HepG2 (cell line): ENCODE measurements at regions not wholly inside any gene's neighbourhood (a gene's known extent, or its start where the extent isn't known, plus 50 kb on each side); places are given as distances from the start of the nearest gene placed in this dataset.

Experiments
- ATAC-seq: fragments of 200-7000 bp; cut with Tn5 transposase; 3 replicates; pipeline ENCODE4 v1.9.1; 2020; ENCODE audit warnings: mild to moderate bottlenecking, moderate library complexity
- BruUV-seq: library from RNA; stranded (reverse); fragments of 400-500 nt; replicated peaks from 2 replicates; lab custom pipeline; 2021; lab: Mats Ljungman, UMichigan
- CTCF ChIA-PET: fragments of 300-600 bp; formaldehyde crosslinking; extraction: SDS; loops from one replicate; lab custom pipeline; 2021; ENCODE audit warnings: low total read pairs, inconsistent platforms, low intra/inter-chr PET ratio; lab: Yijun Ruan, JAX
- POLR2A ChIA-PET: fragments of 350-600 bp; sonication (Branson Sonifier 250); formaldehyde crosslinking; loops from one replicate; lab custom pipeline; 2020; ENCODE audit warnings: antibody characterized with exemption, inconsistent platforms; lab: Yijun Ruan, JAX
- DNase-seq: peaks from one replicate; pipeline ENCODE4 v3.0.0-alpha.2; 2015; ENCODE audit warnings: low spot score
- FAIRE-seq: peaks from 3 replicates; lab custom pipeline; 2011; peaks lifted over from hg19 to GRCh38; lab: Jason Lieb, UNC
- H2AFZ ChIP-seq: one replicate; pipeline ENCODE4 v1.6.1; 2011; ENCODE audit warnings: low read length, inconsistent platforms
- H3K27ac ChIP-seq: fragments of 300-600 bp; 3 replicates; pipeline ENCODE4 v1.8.0; 2011; ENCODE audit warnings: mixed run types, mild to moderate bottlenecking, mixed read lengths, low read length, inconsistent platforms; ENCODE audit not compliant: insufficient read depth; ENCODE audit errors: extremely low read length
- H3K27me3 ChIP-seq, 2 experiments: fragments of 200-600 bp in 1 of 2; 2 replicates in 1 of 2; 3 replicates in 1 of 2; pipeline versions ENCODE4 v1.6.0 to v1.8.0; 2011; ENCODE audit warnings: low read length in 2 of 2, mild to moderate bottlenecking in 2 of 2, moderate library complexity in 2 of 2, inconsistent platforms in 1 of 2; ENCODE audit not compliant: insufficient read depth in 2 of 2, control insufficient read depth in 1 of 2
- H3K36me3 ChIP-seq, 2 experiments: fragments of 200-600 bp in 1 of 2; replicated peaks in 1 of 2; 2 replicates in 1 of 2; 3 replicates in 1 of 2; pipeline versions ENCODE4 v1.5.1 to v1.8.0; 2011; ENCODE audit warnings: low read length in 2 of 2, inconsistent platforms in 1 of 2; ENCODE audit not compliant: insufficient read depth in 2 of 2, control insufficient read depth in 1 of 2
- H3K4me1 ChIP-seq: 2 replicates; pipeline ENCODE4 v1.5.1; 2012; ENCODE audit warnings: low read length, inconsistent platforms; ENCODE audit not compliant: insufficient read depth
- H3K4me2 ChIP-seq: 2 replicates; pipeline ENCODE4 v1.6.0; 2011; ENCODE audit warnings: low read depth, low read length, inconsistent platforms
- H3K4me3 ChIP-seq, 3 experiments: fragments of 200-600 bp in 1 of 3; sonication (generic), shearing (Covaris generic) in 1 of 3; replicated peaks in 1 of 3; 2 replicates each; pipeline ENCODE4 v1.5.1; 2011 to 2016; ENCODE audit warnings: low read length in 3 of 3, inconsistent platforms in 2 of 3, low read depth in 2 of 3, mild to moderate bottlenecking in 2 of 3, control low read depth in 1 of 3, mixed read lengths in 1 of 3; ENCODE audit not compliant: insufficient read depth in 1 of 3
- H3K79me2 ChIP-seq: one replicate; pipeline ENCODE4 v1.6.1; 2011; ENCODE audit warnings: low read length, inconsistent platforms; ENCODE audit not compliant: insufficient read depth
- H3K9ac ChIP-seq: 2 replicates; pipeline ENCODE4 v1.6.0; 2011; ENCODE audit warnings: mild to moderate bottlenecking, low read depth, low read length, inconsistent platforms; ENCODE audit not compliant: insufficient read depth
- H3K9me3 ChIP-seq: 2 replicates; pipeline ENCODE4 v1.5.1; 2012; ENCODE audit warnings: mild to moderate bottlenecking, low read length
- H4K20me1 ChIP-seq: 2 replicates; pipeline ENCODE4 v1.6.0; 2011; ENCODE audit warnings: inconsistent platforms, mild to moderate bottlenecking, low read length, moderate library complexity; ENCODE audit not compliant: insufficient read depth
- DMAP1 ChIP-seq: IDR thresholded peaks from 2 replicates; pipeline ENCODE4 v1.6.1; 2016
- FLYWCH1 ChIP-seq: sonication (generic); formaldehyde crosslinking; IDR thresholded peaks from 2 replicates; pipeline ENCODE4 v1.8.1; 2023; ENCODE audit warnings: mild to moderate bottlenecking, missing genetic modification reagents
- FOXO4 ChIP-seq: sonication (generic); formaldehyde crosslinking; conservative IDR thresholded peaks from 2 replicates; pipeline ENCODE4 v1.8.1; 2023; ENCODE audit warnings: missing genetic modification reagents
- GABPB1 ChIP-seq: IDR thresholded peaks from 2 replicates; pipeline ENCODE4 v1.6.1; 2016; ENCODE audit warnings: mild to moderate bottlenecking, missing genetic modification reagents, moderate library complexity, missing compliant biosample characterization
- HOXA9 ChIP-seq: sonication (generic); formaldehyde crosslinking; IDR thresholded peaks from 2 replicates; pipeline ENCODE4 v1.8.1; 2022; ENCODE audit warnings: missing genetic modification reagents, mild to moderate bottlenecking, moderate library complexity, borderline replicate concordance
- NR2F1 ChIP-seq, 2 experiments: fragments of 450-650 bp in 1 of 2; formaldehyde crosslinking in 1 of 2; IDR thresholded peaks; 2 replicates each; pipeline versions ENCODE4 v1.5.0 to v1.6.1; 2016 to 2020; ENCODE audit warnings: mild to moderate bottlenecking in 1 of 2, missing compliant biosample characterization in 1 of 2, missing genetic modification reagents in 1 of 2, moderate library complexity in 1 of 2
- RBM39 ChIP-seq: fragments of 200-400 bp; formaldehyde crosslinking; IDR thresholded peaks from one replicate; pipeline ENCODE4 v1.6.1; 2018; ENCODE audit warnings: antibody characterized with exemption, mild to moderate bottlenecking, low read depth, low read length; ENCODE audit not compliant: poor library complexity, severe bottlenecking
- RFX3 ChIP-seq: IDR thresholded peaks from 2 replicates; pipeline ENCODE4 v1.6.1; 2016; ENCODE audit warnings: missing biosample characterization, missing genetic modification reagents
- SETDB1 ChIP-seq: sonication (generic); formaldehyde crosslinking; IDR thresholded peaks from 2 replicates; pipeline ENCODE4 v1.5.1; 2020; ENCODE audit warnings: missing genetic modification reagents, mild to moderate bottlenecking, borderline replicate concordance
- SNAPC4 ChIP-seq: sonication (generic); formaldehyde crosslinking; IDR thresholded peaks from 2 replicates; pipeline ENCODE4 v1.4.0; 2020; ENCODE audit warnings: mild to moderate bottlenecking, missing genetic modification reagents
- UBTF ChIP-seq: sonication (generic); formaldehyde crosslinking; IDR thresholded peaks from 2 replicates; pipeline ENCODE4 v1.4.0; 2020; ENCODE audit warnings: mild to moderate bottlenecking, missing genetic modification reagents
- ZFP36L1 ChIP-seq: sonication (generic); formaldehyde crosslinking; IDR thresholded peaks from 2 replicates; pipeline ENCODE4 v1.8.0; 2022; ENCODE audit warnings: mild to moderate bottlenecking, missing genetic modification reagents, moderate library complexity
- ZKSCAN5 ChIP-seq: sonication (generic); formaldehyde crosslinking; IDR thresholded peaks from 2 replicates; pipeline ENCODE4 v1.5.1; 2020; ENCODE audit warnings: mild to moderate bottlenecking, missing genetic modification reagents
- ZNF101 ChIP-seq: sonication (generic); formaldehyde crosslinking; IDR thresholded peaks from 2 replicates; pipeline ENCODE4 v1.4.0; 2020; ENCODE audit warnings: mild to moderate bottlenecking, low read depth, missing genetic modification reagents, borderline replicate concordance
- ZNF256 ChIP-seq: sonication (generic); formaldehyde crosslinking; conservative IDR thresholded peaks from 2 replicates; pipeline ENCODE4 v1.4.0; 2020; ENCODE audit warnings: missing genetic modification reagents
- ZNF652 ChIP-seq: IDR thresholded peaks from 2 replicates; pipeline ENCODE4 v1.6.1; 2016; ENCODE audit warnings: low read depth, borderline replicate concordance
- ZSCAN9 ChIP-seq: IDR thresholded peaks from 2 replicates; pipeline ENCODE4 v1.6.1; 2016; ENCODE audit warnings: borderline replicate concordance
- WGBS: methylation state at CpG from one replicate; pipeline ENCODE4 v1.1.6; 2017; ENCODE audit warnings: low lambda C conversion rate; 5-methylcytosine and 5-hydroxymethylcytosine counted together
- in situ Hi-C: cut with HindIII; loops from 2 replicates; pipeline ENCODE4 v1.10.0; 2017; ENCODE audit warnings: low pct_unique_long_range_greater_than_20kb; ENCODE audit not compliant: extremely low pct_ligation_motif_present
- intact Hi-C: fragments of 100-400 bp; cut with micrococcal nuclease; formaldehyde crosslinking; loops from one replicate; pipeline ENCODE4 v1.10.0; 2022; ENCODE audit not compliant: unreplicated experiment

GRCh38 chr5:39656600-39656999, 231.8 kb upstream of the DAB2 start (continued):
- TF ChIP-seq FOXO4 (CRISPR knock-in tag) (no peak), DMAP1 (CRISPR knock-in tag) (no peak), SETDB1 (no peak), SNAPC4 (CRISPR knock-in tag) (no peak), ZKSCAN5 (no peak)
- TF ChIP-seq, all 625 proteins: peak for 0

- ATAC-seq (no peak), DNase-seq (no peak), FAIRE-seq (no peak)
- H3K4me2 ChIP-seq, result no peak overlapping the region
- no peaks in the 10 kb centered on the region for H3K9me3 ChIP-seq
- no peak overlapping the region for H2AFZ ChIP-seq
- no peaks in the 10 kb centered on the region; a peak in 1 of 5 replicates for H3K27me3 ChIP-seq
- H3K79me2 ChIP-seq, result no peaks in the 10 kb centered on the region
- BruUV-seq, result no TSS peak
- ChIA-PET CTCF (no interaction called here), POLR2A (no interaction called here)
- H3K36me3 ChIP-seq, result no peaks in the 10 kb centered on the region
- no peaks in the 10 kb centered on the region for H4K20me1 ChIP-seq
- no peak overlapping the region for H3K4me3 ChIP-seq
- intact Hi-C loops (no loop called here), in situ Hi-C loops (no loop called here)
- H3K9ac ChIP-seq, result no peak overlapping the region
- WGBS, result 0% methylated on average over 2 of the region's 4 CpGs
- H3K4me1 ChIP-seq, result no peaks in the 10 kb centered on the region
- H3K27ac ChIP-seq, result no peak overlapping the region
- TF ChIP-seq NR2F1 (CRISPR knock-in tag; IDR thresholded peaks at IDR 0.05), result no peak
- TF ChIP-seq ZFP36L1 (CRISPR knock-in tag), result no peak
- TF ChIP-seq ZNF256, result no peak
- no peak for TF ChIP-seq GABPB1
- TF ChIP-seq ZSCAN9 (CRISPR knock-in tag), result no peak
- TF ChIP-seq ZNF652 (CRISPR knock-in tag), result no peak
- no peak for TF ChIP-seq FLYWCH1
- TF ChIP-seq ZNF101 (CRISPR knock-in tag), result no peak
- no peak for TF ChIP-seq RBM39
- TF ChIP-seq RFX3 (CRISPR knock-in tag), result no peak
- TF ChIP-seq HOXA9 (CRISPR knock-in tag), result no peak
- no peak for TF ChIP-seq UBTF (CRISPR knock-in tag)
Measured at GRCh38 chr5:39654715-39655114, 229.9 kb upstream of the DAB2 start.
